Retinal pigment epithelial cell (primary cell): ENCODE measurements at regions not wholly inside any gene's neighbourhood (a gene's known extent, or its start where the extent isn't known, plus 50 kb on each side); places are given as distances from the start of the nearest gene placed in this dataset.

Experiments
- DNase-seq: peaks from one replicate; pipeline ENCODE4 v3.0.0-alpha.2; 2010; ENCODE audit warnings: low read depth
- H3K4me3 ChIP-seq: 2 replicates; pipeline ENCODE4 v1.5.1; 2011; ENCODE audit warnings: mild to moderate bottlenecking, low read length, control low read depth, moderate library complexity
- TF ChIP-seq, protein P1 (sequence below): conservative IDR thresholded peaks from 2 replicates; pipeline ENCODE4 v1.5.1; 2011; ENCODE audit warnings: low read depth, low read length, control low read depth, inconsistent platforms

DNA sequence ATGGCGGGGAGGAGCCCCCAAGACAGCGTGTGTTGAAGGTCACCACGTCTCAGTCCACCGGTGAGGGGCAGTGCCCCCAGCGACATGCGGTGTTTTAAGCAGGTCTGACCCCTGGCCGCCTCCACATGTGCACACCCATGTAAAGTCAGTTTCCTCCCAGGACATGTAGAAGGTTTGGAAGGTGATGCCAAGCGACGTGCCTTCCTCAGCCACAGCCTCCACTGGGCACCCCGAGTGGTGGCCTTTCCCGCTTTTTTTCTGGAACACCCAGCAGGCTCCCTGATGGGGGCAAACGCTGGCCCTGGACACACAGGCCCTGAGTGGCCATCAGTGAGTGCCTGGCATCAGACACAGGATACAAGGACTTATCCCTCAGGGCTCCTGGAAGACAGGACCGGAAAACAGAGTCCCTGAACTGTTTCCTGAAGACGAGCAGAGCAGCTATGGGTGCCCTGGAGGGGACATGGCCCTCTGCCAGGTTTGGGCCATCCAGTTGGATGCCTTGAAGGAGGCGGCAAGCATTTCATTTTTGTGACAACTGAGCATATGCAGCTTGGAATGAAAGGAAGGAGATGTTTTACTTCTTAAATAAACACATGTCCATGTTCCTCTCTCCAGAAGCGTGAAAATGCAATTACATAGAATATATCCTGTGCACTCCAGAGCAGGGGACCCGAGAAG lies 275.8 kb upstream of the IRX2 start:
- TF ChIP-seq, protein P1, sequence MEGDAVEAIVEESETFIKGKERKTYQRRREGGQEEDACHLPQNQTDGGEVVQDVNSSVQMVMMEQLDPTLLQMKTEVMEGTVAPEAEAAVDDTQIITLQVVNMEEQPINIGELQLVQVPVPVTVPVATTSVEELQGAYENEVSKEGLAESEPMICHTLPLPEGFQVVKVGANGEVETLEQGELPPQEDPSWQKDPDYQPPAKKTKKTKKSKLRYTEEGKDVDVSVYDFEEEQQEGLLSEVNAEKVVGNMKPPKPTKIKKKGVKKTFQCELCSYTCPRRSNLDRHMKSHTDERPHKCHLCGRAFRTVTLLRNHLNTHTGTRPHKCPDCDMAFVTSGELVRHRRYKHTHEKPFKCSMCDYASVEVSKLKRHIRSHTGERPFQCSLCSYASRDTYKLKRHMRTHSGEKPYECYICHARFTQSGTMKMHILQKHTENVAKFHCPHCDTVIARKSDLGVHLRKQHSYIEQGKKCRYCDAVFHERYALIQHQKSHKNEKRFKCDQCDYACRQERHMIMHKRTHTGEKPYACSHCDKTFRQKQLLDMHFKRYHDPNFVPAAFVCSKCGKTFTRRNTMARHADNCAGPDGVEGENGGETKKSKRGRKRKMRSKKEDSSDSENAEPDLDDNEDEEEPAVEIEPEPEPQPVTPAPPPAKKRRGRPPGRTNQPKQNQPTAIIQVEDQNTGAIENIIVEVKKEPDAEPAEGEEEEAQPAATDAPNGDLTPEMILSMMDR, result no peak
- no peak overlapping the region for H3K4me3 ChIP-seq
- DNase-seq, result no peak

DNA sequence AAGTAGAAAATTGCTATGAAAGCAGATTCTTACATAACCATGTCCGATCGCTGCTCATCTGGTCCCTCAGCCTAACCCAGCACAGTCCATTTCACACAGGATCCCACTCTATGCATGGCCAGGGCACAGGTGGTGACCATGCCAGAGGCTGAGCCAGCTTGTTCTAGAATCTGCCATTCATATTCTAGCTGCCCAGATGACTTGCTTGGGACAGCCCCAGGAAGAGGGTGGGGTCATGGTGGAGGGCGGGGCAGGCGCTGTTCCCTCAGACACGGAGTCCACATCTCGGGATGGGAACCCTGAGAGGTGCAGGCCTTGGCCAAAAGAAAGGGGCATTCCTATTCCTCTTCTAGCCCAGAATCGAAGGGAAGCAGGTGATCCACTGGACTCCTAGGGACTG lies 275.2 kb upstream of the IRX2 start:
- TF ChIP-seq, protein P1, result no peak

GRCh38 chr5:3026099-3026498 lies 274.6 kb upstream of the IRX2 start:
- TF ChIP-seq, protein P1, result no peak
- DNase-seq, result no peak
- no peak overlapping the region for H3K4me3 ChIP-seq

More for the DNA sequence above, 275.2 kb upstream of the IRX2 start:
- H3K4me3 ChIP-seq, result no peak overlapping the region
- no peak for DNase-seq

DNA sequence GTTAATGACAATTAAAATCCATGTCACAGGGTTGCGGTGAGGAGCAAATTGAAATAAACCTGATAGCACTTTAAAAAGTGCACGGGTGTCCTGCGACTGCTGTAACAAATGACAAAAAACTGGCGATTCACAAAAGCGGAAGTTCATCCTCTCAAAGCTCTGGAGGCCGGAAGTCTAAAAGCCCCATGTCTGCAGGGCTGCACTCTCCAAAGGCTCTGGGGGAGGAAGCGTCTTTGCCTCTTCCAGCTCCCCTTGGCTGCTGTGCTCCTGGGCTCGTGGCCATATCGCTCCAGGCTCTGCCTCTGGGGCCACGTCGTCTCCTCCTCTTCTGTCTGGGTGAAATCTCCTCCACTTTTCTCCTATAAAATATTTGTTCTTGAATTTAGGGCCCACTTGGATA lies 273.9 kb upstream of the IRX2 start:
- no peak for DNase-seq
- TF ChIP-seq, protein P1, result no peak

GRCh38 chr5:3024976-3025375 lies 273.5 kb upstream of the IRX2 start:
- H3K4me3 ChIP-seq, result no peak overlapping the region
- no peak for DNase-seq
- TF ChIP-seq, protein P1, result no peak

More for the DNA sequence above, 273.9 kb upstream of the IRX2 start:
- no peak overlapping the region for H3K4me3 ChIP-seq

- no peak for DNase-seq
- TF ChIP-seq, protein P1, result no peak
- no peak overlapping the region for H3K4me3 ChIP-seq
Observed at GRCh38 chr5:3024554-3024953, 273.1 kb upstream of the IRX2 start.

- TF ChIP-seq, protein P1, result no peak
- no peak overlapping the region for H3K4me3 ChIP-seq
- no peak for DNase-seq
Observed at GRCh38 chr5:3024126-3024525, 272.6 kb upstream of the IRX2 start.
